K562 (cell line): ENCODE measurements at regions not wholly inside any gene's neighbourhood (a gene's known extent, or its start where the extent isn't known, plus 50 kb on each side); places are given as distances from the start of the nearest gene placed in this dataset.

Experiments used
- CTBP1 ChIP-seq: fragments of 450-650 bp; IDR thresholded peaks from 2 replicates; pipeline ENCODE4 v1.6.1; 2016; ENCODE audit warnings: borderline replicate concordance
- CTCF ChIP-seq, 3 experiments: IDR thresholded peaks in 2 of 3; conservative IDR thresholded peaks in 1 of 3; 2 replicates each; pipeline ENCODE4 v1.5.1; 2011 to 2012; ENCODE audit warnings: low read length in 3 of 3, mild to moderate bottlenecking in 3 of 3, control low read depth in 2 of 3, improper control_type of control experiment in 1 of 3, inconsistent platforms in 1 of 3, low read depth in 1 of 3, mixed read lengths in 1 of 3, moderate library complexity in 1 of 3; ENCODE audit not compliant: insufficient read depth in 2 of 3
- MYC ChIP-seq, 2 experiments: fragments of 250-450 bp in 1 of 2; sonication (Bioruptor Pico) in 1 of 2; IDR thresholded peaks; 2 replicates each; pipeline versions ENCODE4 v1.5.1 to v1.6.1; 2012 to 2021; ENCODE audit warnings: low read depth in 2 of 2, borderline replicate concordance in 1 of 2, improper control_type of control experiment in 1 of 2, low read length in 1 of 2, mild to moderate bottlenecking in 1 of 2, moderate library complexity in 1 of 2
- PKNOX1 ChIP-seq: fragments of 450-650 bp; IDR thresholded peaks from 2 replicates; pipeline ENCODE4 v1.6.1; 2016
- SAP30 ChIP-seq: fragments of 200-600 bp; sonication (generic); IDR thresholded peaks from 2 replicates; pipeline ENCODE4 v1.6.1; 2012; ENCODE audit warnings: borderline replicate concordance, low read depth, mild to moderate bottlenecking, moderate library complexity, low read length, control low read depth, inconsistent platforms; ENCODE audit not compliant: insufficient read depth, poor library complexity, severe bottlenecking
- SMARCC2 ChIP-seq: fragments of 450-650 bp; IDR thresholded peaks from 2 replicates; pipeline ENCODE4 v1.6.1; 2017; ENCODE audit warnings: antibody characterized with exemption, moderate library complexity, mild to moderate bottlenecking, low read depth
- TAF7 ChIP-seq: fragments of 450-650 bp; IDR thresholded peaks from 2 replicates; pipeline ENCODE4 v1.6.1; 2016; ENCODE audit warnings: missing genetic modification characterization, missing compliant biosample characterization
- THRB ChIP-seq: fragments of 450-650 bp; formaldehyde crosslinking; conservative IDR thresholded peaks from 2 replicates; pipeline ENCODE4 v1.4.0; 2022; ENCODE audit warnings: mild to moderate bottlenecking, missing genetic modification characterization

- TF ChIP-seq THRB (no peak), CTCF (IDR thresholded peaks at IDR 0.05 in 2 of 3, conservative IDR thresholded peaks at IDR 0.05 in 1 of 3; ENCODE audit: insufficient read depth in 2 of 3, low read depth in 1 of 3, low read length in 3 of 3) (no peak), CTBP1 (no peak), SAP30 (no peak), TAF7 (tag) (no peak), PKNOX1 (no peak), SMARCC2 (no peak), MYC (IDR thresholded peaks at IDR 0.05; ENCODE audit: low read depth, low read length) (no peak), MYC (CRISPR knock-in tag; IDR thresholded peaks at IDR 0.05; ENCODE audit: borderline replicate concordance, low read depth) (no peak)
Observed at GRCh38 chr4:157509341-157509740, 288.8 kb downstream of the GRIA2 start.
